OCI-LY7 (cell line): ENCODE measurements at regions not wholly inside any gene's neighbourhood (a gene's known extent, or its start where the extent isn't known, plus 50 kb on each side); places are given as distances from the start of the nearest gene placed in this dataset.

Source experiments
- BruUV-seq: library from RNA; stranded (reverse); fragments of 400-500 nt; replicated peaks from 2 replicates; lab custom pipeline; 2021; lab: Mats Ljungman, UMichigan
- CTCF ChIA-PET: fragments of 300-600 bp; sonication (Branson Sonifier 250); formaldehyde crosslinking; loops from one replicate; lab custom pipeline; 2022; ENCODE audit warnings: antibody characterized with exemption; ENCODE audit not compliant: unreplicated experiment; lab: Charles Lee
- POLR2A ChIA-PET: fragments of 300-600 bp; sonication (Branson Sonifier 250); formaldehyde crosslinking; loops from one replicate; lab custom pipeline; 2022; ENCODE audit warnings: antibody characterized with exemption; lab: Charles Lee
- DNase-seq: peaks from one replicate; pipeline ENCODE4 v3.0.0-alpha.2; 2015; ENCODE audit warnings: low spot score
- H2AFZ ChIP-seq: fragments of 200-600 bp; sonication (generic), shearing (Covaris generic); 2 replicates; pipeline ENCODE4 v1.6.1; 2014; ENCODE audit warnings: mild to moderate bottlenecking, antibody characterized with exemption, low read length, moderate library complexity
- H3K27ac ChIP-seq: fragments of 200-600 bp; sonication (generic); 2 replicates; pipeline ENCODE4 v1.5.1; 2014; ENCODE audit warnings: mixed run types, low read depth, mild to moderate bottlenecking, moderate library complexity, low read length, inconsistent platforms; ENCODE audit not compliant: poor library complexity, severe bottlenecking
- H3K36me3 ChIP-seq: fragments of 200-600 bp; sonication (generic); 2 replicates; pipeline ENCODE4 v1.6.1; 2014; ENCODE audit warnings: mild to moderate bottlenecking, antibody characterized with exemption, low read length, moderate library complexity, mixed read lengths; ENCODE audit not compliant: insufficient read depth
- H3K4me1 ChIP-seq: fragments of 200-600 bp; sonication (generic); 2 replicates; pipeline ENCODE4 v1.5.1; 2014; ENCODE audit warnings: mild to moderate bottlenecking, low read length; ENCODE audit not compliant: insufficient read depth, poor library complexity, severe bottlenecking
- H3K4me2 ChIP-seq: fragments of 200-600 bp; sonication (generic); 2 replicates; pipeline ENCODE4 v1.6.1; 2014; ENCODE audit warnings: mild to moderate bottlenecking, low read length
- H3K4me3 ChIP-seq: fragments of 200-600 bp; sonication (generic); 2 replicates; pipeline ENCODE4 v1.5.1; 2014; ENCODE audit warnings: mild to moderate bottlenecking, low read depth, low read length; ENCODE audit not compliant: poor library complexity, severe bottlenecking
- H3K79me2 ChIP-seq: fragments of 200-600 bp; sonication (generic); 2 replicates; pipeline ENCODE4 v1.6.1; 2016; ENCODE audit warnings: low read depth, mild to moderate bottlenecking, low read length, moderate library complexity, mixed read lengths; ENCODE audit not compliant: insufficient read depth
- H3K9me2 ChIP-seq: fragments of 200-600 bp; sonication (generic); 2 replicates; pipeline ENCODE4 v1.6.1; 2016; ENCODE audit warnings: mild to moderate bottlenecking, low read length, mixed read lengths; ENCODE audit not compliant: insufficient read depth
- H3K9me3 ChIP-seq: fragments of 200-600 bp; sonication (generic); 2 replicates; pipeline ENCODE4 v1.6.1; 2014; ENCODE audit warnings: mild to moderate bottlenecking, mixed run types, low read length, mixed read lengths
- H4K20me1 ChIP-seq: fragments of 200-600 bp; sonication (generic); 2 replicates; pipeline ENCODE4 v1.6.1; 2014; ENCODE audit warnings: mild to moderate bottlenecking, antibody characterized with exemption, low read length, moderate library complexity, mixed read lengths; ENCODE audit not compliant: insufficient read depth
- CTCF ChIP-seq: fragments of 200-600 bp; sonication (generic); conservative IDR thresholded peaks from 2 replicates; pipeline ENCODE4 v1.5.1; 2014; ENCODE audit warnings: mild to moderate bottlenecking, antibody characterized with exemption, low read length, moderate library complexity, mixed read lengths
- EZH2phosphoT487 ChIP-seq: fragments of 200-600 bp; sonication (generic); IDR thresholded peaks from 2 replicates; pipeline ENCODE4 v1.6.1; 2018; ENCODE audit warnings: low read depth, borderline replicate concordance, mild to moderate bottlenecking, mixed run types, antibody characterized with exemption, low read length, moderate library complexity, mixed read lengths
- intact Hi-C: fragments of 100-400 bp; cut with micrococcal nuclease; formaldehyde crosslinking; loops from one replicate; pipeline ENCODE4 v1.10.0; 2022; ENCODE audit not compliant: unreplicated experiment

GRCh38 chr5:74319076-74319475, 321.5 kb downstream of the ENC1 start:
- no peak overlapping the region for H2AFZ ChIP-seq
- ChIA-PET CTCF (no interaction called here), POLR2A (interaction anchor here (0.6 kb wide), 1 partner anchor 63 kb away, joined by 3 read pairs; no protein-coding TSS in a partner anchor)
- no peaks in the 10 kb centered on the region for H3K36me3 ChIP-seq
- H3K9me2 ChIP-seq: no peaks in the 10 kb centered on the region
- intact Hi-C loops: no loop called here
- no peak overlapping the region for H3K27ac ChIP-seq
- no peaks in the 10 kb centered on the region for H3K79me2 ChIP-seq
- H3K4me2 ChIP-seq: no peak overlapping the region
- no TSS peak for BruUV-seq
- TF ChIP-seq CTCF (no peak), EZH2phosphoT487 (no peak)
- no peaks in the 10 kb centered on the region for H3K4me1 ChIP-seq
- no peak overlapping the region for H3K4me3 ChIP-seq
- H4K20me1 ChIP-seq: no peaks in the 10 kb centered on the region
- no peaks in the 10 kb centered on the region for H3K9me3 ChIP-seq
- DNase-seq: no peak

GRCh38 chr5:74316064-74316603, 324.4 kb downstream of the ENC1 start:
- Histone ChIP-seq H3K4me3 (no peak overlapping the region), H3K27ac (no peak overlapping the region), H3K9me3 (no peaks in the 10 kb centered on the region), H3K4me2 (no peak overlapping the region), H3K79me2 (no peaks in the 10 kb centered on the region), H3K9me2 (no peaks in the 10 kb centered on the region), H3K4me1 (no peaks in the 10 kb centered on the region), H2AFZ (no peak overlapping the region), H4K20me1 (no peaks in the 10 kb centered on the region), H3K36me3 (no peaks in the 10 kb centered on the region)
- ChIA-PET CTCF (no interaction called here), POLR2A (interaction anchor here (1.0 kb wide), 1 partner anchor 20 kb away, joined by 4 read pairs; no protein-coding TSS in a partner anchor)
- intact Hi-C loops: no loop called here
- TF ChIP-seq CTCF: no peak
- no peak for TF ChIP-seq EZH2phosphoT487
- BruUV-seq: no TSS peak
- DNase-seq: no peak

- no TSS peak for BruUV-seq
- TF ChIP-seq CTCF (no peak), EZH2phosphoT487 (no peak)
- H3K9me2 ChIP-seq: no peaks in the 10 kb centered on the region
- H3K79me2 ChIP-seq: no peaks in the 10 kb centered on the region
- no peaks in the 10 kb centered on the region for H4K20me1 ChIP-seq
- POLR2A ChIA-PET: interaction anchor here (1.0 kb wide), 1 partner anchor 19 kb away, joined by 4 read pairs; no protein-coding TSS in a partner anchor
- H3K9me3 ChIP-seq: no peaks in the 10 kb centered on the region
- H3K4me1 ChIP-seq: no peaks in the 10 kb centered on the region
- CTCF ChIA-PET: no interaction called here
- no peak overlapping the region for H3K4me3 ChIP-seq
- H3K27ac ChIP-seq: no peak overlapping the region
- intact Hi-C loops: no loop called here
- no peak overlapping the region for H3K4me2 ChIP-seq
- no peak overlapping the region for H2AFZ ChIP-seq
- no peak for DNase-seq
- H3K36me3 ChIP-seq: no peaks in the 10 kb centered on the region
Observed at GRCh38 chr5:74314906-74315305, 325.6 kb downstream of the ENC1 start.
